Endothelial cell of umbilical vein (primary cell): ENCODE measurements at regions not wholly inside any gene's neighbourhood (a gene's known extent, or its start where the extent isn't known, plus 50 kb on each side); places are given as distances from the start of the nearest gene placed in this dataset.

ENCODE experiments used
- BruUV-seq: library from RNA; stranded (reverse); fragments of 400-500 nt; replicated peaks from 2 replicates; lab custom pipeline; 2021; lab: Mats Ljungman, UMichigan
- CTCF ChIA-PET: fragments of 300-600, 350-600 bp; sonication (Branson Sonifier 250); formaldehyde crosslinking; loops from one replicate; lab custom pipeline; 2021; ENCODE audit warnings: antibody characterized with exemption, inconsistent platforms; lab: Charles Lee
- POLR2A ChIA-PET: fragments of 300-600, 350-600 bp; sonication (Branson Sonifier 250); formaldehyde crosslinking; loops from one replicate; lab custom pipeline; 2021; ENCODE audit warnings: antibody characterized with exemption, inconsistent platforms; lab: Charles Lee
- DNase-seq: peaks from one replicate; pipeline ENCODE4 v3.0.0-alpha.2; 2011; ENCODE audit warnings: low read depth, low spot score
- FAIRE-seq: peaks from 2 replicates; lab custom pipeline; 2011; peaks lifted over from hg19 to GRCh38; lab: Jason Lieb, UNC
- H2AFZ ChIP-seq: 2 replicates; pipeline ENCODE4 v1.6.0; 2012; ENCODE audit warnings: low read depth, low read length, control low read depth, inconsistent platforms
- H3K27ac ChIP-seq: 2 replicates; pipeline ENCODE4 v1.5.1; 2011; ENCODE audit warnings: low read depth, mild to moderate bottlenecking, control low read depth, low read length, moderate library complexity; ENCODE audit not compliant: insufficient read depth
- H3K27me3 ChIP-seq, 2 experiments: 2 replicates each; pipeline versions ENCODE4 v1.6.0 to v1.6.1; 2011; ENCODE audit warnings: low read length in 2 of 2, mixed read lengths in 1 of 2; ENCODE audit not compliant: control insufficient read depth in 2 of 2, insufficient read depth in 2 of 2
- H3K36me3 ChIP-seq, 2 experiments: 2 replicates in 1 of 2; 3 replicates in 1 of 2; pipeline ENCODE4 v1.5.1; 2011; ENCODE audit warnings: low read length in 2 of 2, mild to moderate bottlenecking in 1 of 2, moderate library complexity in 1 of 2; ENCODE audit not compliant: control insufficient read depth in 2 of 2, insufficient read depth in 2 of 2; ENCODE audit errors: extremely low read depth in 1 of 2
- H3K4me1 ChIP-seq: 3 replicates; pipeline ENCODE4 v1.5.1; 2011; ENCODE audit warnings: mild to moderate bottlenecking, low read length; ENCODE audit not compliant: control insufficient read depth, insufficient read depth; ENCODE audit errors: extremely low read depth
- H3K4me2 ChIP-seq: 2 replicates; pipeline ENCODE4 v1.6.1; 2011; ENCODE audit warnings: low read length, control low read depth, mixed read lengths; ENCODE audit not compliant: insufficient read depth
- H3K4me3 ChIP-seq, 3 experiments: fragments of 200-600 bp in 1 of 3; sonication (generic), shearing (Covaris generic) in 1 of 3; replicated peaks in 1 of 3; 2 replicates each; pipeline ENCODE4 v1.5.1; 2011 to 2016; ENCODE audit warnings: control low read depth in 3 of 3, low read length in 3 of 3, mild to moderate bottlenecking in 2 of 3, inconsistent platforms in 1 of 3, low read depth in 1 of 3, moderate library complexity in 1 of 3; ENCODE audit not compliant: insufficient read depth in 1 of 3
- H3K79me2 ChIP-seq: 2 replicates; pipeline ENCODE4 v1.6.0; 2012; ENCODE audit warnings: low read length, inconsistent platforms; ENCODE audit not compliant: control insufficient read depth, insufficient read depth
- H3K9ac ChIP-seq: replicated peaks from 2 replicates; pipeline ENCODE3; 2011; ENCODE audit warnings: low read length, control low read depth; ENCODE audit not compliant: insufficient read depth; ENCODE audit errors: extremely low read depth
- H3K9me1 ChIP-seq: replicated peaks from 3 replicates; pipeline ENCODE4 v1.6.0; 2011; ENCODE audit warnings: mild to moderate bottlenecking, low read length; ENCODE audit not compliant: control insufficient read depth, insufficient read depth; ENCODE audit errors: extremely low read depth
- H3K9me3 ChIP-seq: replicated peaks from 2 replicates; pipeline ENCODE4 v1.5.1; 2012; ENCODE audit warnings: low read length, inconsistent platforms; ENCODE audit not compliant: control insufficient read depth, insufficient read depth
- H4K20me1 ChIP-seq: replicated peaks from 2 replicates; pipeline ENCODE3; 2011; ENCODE audit warnings: mild to moderate bottlenecking, low read length; ENCODE audit not compliant: control insufficient read depth, insufficient read depth; ENCODE audit errors: extremely low read depth
- EZH2 ChIP-seq: IDR thresholded peaks from 2 replicates; pipeline ENCODE4 v1.6.1; 2012; ENCODE audit warnings: borderline replicate concordance, low read depth, mild to moderate bottlenecking, moderate library complexity, low read length, inconsistent platforms; ENCODE audit not compliant: severe bottlenecking
- FOS ChIP-seq: IDR thresholded peaks from 2 replicates; pipeline ENCODE4 v1.6.1; 2011; ENCODE audit warnings: mild to moderate bottlenecking, low read length, moderate library complexity, borderline replicate concordance; ENCODE audit not compliant: insufficient read depth
- GATA2 ChIP-seq: IDR thresholded peaks from 2 replicates; pipeline ENCODE4 v1.7.0; 2011; ENCODE audit warnings: low read depth, mild to moderate bottlenecking, moderate library complexity, mixed read lengths, low read length; ENCODE audit not compliant: insufficient read length, insufficient read depth
- JUN ChIP-seq: IDR thresholded peaks from 2 replicates; pipeline ENCODE4 v1.6.1; 2011; ENCODE audit warnings: borderline replicate concordance, low read depth; ENCODE audit not compliant: insufficient read length, insufficient read depth
- MYC ChIP-seq: IDR thresholded peaks from one replicate; pipeline ENCODE4 v1.6.1; 2011; ENCODE audit warnings: mild to moderate bottlenecking, low read depth, low read length
- POLR2A ChIP-seq: IDR thresholded peaks from 2 replicates; pipeline ENCODE4 v1.6.1; 2012; ENCODE audit warnings: low read depth, mild to moderate bottlenecking, control low read depth, low read length
- POLR2AphosphoS5 ChIP-seq: IDR thresholded peaks from 2 replicates; pipeline ENCODE4 v1.6.1; 2012; ENCODE audit warnings: low read depth, mild to moderate bottlenecking, control low read depth, low read length, moderate library complexity; ENCODE audit not compliant: insufficient read depth
- dilution Hi-C: fragments of 300-500 bp; cut with MboI; formaldehyde crosslinking; loops from one replicate; pipeline ENCODE4 v1.15.0; 2019; ENCODE audit warnings: low sequenced_read_pairs; ENCODE audit not compliant: extremely low pct_ligation_motif_present
- intact Hi-C: fragments of 100-400 bp; cut with micrococcal nuclease; formaldehyde crosslinking; loops from one replicate; pipeline ENCODE4 v1.10.0; 2022
- TF ChIP-seq, protein P1 (sequence below): IDR thresholded peaks from 2 replicates; pipeline ENCODE4 v1.6.1; 2011; ENCODE audit not compliant: insufficient read depth, insufficient read length
- TF ChIP-seq, protein P2 (sequence below), 2 donors: IDR thresholded peaks; 1 replicate in 1 of 2; 2 replicates in 1 of 2; pipeline ENCODE4 v1.5.1; 2011; ENCODE audit warnings: low read length in 2 of 2, mild to moderate bottlenecking in 2 of 2, moderate library complexity in 2 of 2, control low read depth in 1 of 2, inconsistent platforms in 1 of 2, low read depth in 1 of 2; ENCODE audit not compliant: insufficient read depth in 1 of 2; ENCODE audit errors: extremely low read depth in 1 of 2

DNA sequence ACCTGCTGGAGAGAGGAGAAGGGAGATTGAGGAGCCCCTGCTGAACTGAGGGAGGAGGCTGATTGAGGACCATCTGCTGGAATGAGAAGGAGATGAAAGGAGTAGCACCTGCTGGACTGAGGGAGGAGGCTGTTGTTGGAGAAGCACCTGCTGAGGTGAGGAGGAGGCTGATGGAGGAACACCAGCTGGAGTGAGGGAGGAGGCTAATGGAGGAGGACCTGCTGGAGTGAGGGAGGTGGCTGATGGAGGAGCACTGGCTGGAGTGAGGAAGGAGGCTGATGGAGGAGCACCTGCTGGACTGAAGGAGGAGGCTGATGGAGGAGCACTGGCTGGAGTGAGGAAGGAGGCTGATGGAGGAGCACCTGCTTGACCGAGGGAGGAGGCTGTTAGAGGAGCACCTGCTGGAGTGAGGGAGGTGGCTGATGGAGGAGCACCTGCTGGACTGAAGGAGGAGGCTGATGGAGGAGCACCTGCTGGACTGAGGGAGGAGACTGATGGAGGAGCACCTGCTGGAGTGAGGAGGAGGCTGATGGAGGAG, 409.2 kb upstream of the MYT1L start:
- H3K9me3 ChIP-seq: peaks cover 8% of the 10 kb centered on the region
- no peaks in the 10 kb centered on the region for H4K20me1 ChIP-seq
- no peak overlapping the region for H3K4me2 ChIP-seq
- H3K27ac ChIP-seq: no peak overlapping the region
- BruUV-seq: no TSS peak
- dilution Hi-C loops (no loop called here), intact Hi-C loops (no loop called here)
- no peaks in the 10 kb centered on the region for H3K36me3 ChIP-seq
- H3K4me1 ChIP-seq: no peaks in the 10 kb centered on the region
- no peak overlapping the region for H3K9ac ChIP-seq
- no peak for DNase-seq
- no peaks in the 10 kb centered on the region for H3K79me2 ChIP-seq
- CTCF ChIA-PET: no interaction called here
- H3K4me3 ChIP-seq: no peak overlapping the region
- FAIRE-seq: no peak
- POLR2A ChIA-PET: no interaction called here
- TF ChIP-seq MYC: no peak
- no peak for TF ChIP-seq GATA2
- TF ChIP-seq FOS: no peak
- TF ChIP-seq, protein P1, sequence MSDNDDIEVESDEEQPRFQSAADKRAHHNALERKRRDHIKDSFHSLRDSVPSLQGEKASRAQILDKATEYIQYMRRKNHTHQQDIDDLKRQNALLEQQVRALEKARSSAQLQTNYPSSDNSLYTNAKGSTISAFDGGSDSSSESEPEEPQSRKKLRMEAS: no peak
- TF ChIP-seq POLR2AphosphoS5: no peak
- TF ChIP-seq, protein P2, sequence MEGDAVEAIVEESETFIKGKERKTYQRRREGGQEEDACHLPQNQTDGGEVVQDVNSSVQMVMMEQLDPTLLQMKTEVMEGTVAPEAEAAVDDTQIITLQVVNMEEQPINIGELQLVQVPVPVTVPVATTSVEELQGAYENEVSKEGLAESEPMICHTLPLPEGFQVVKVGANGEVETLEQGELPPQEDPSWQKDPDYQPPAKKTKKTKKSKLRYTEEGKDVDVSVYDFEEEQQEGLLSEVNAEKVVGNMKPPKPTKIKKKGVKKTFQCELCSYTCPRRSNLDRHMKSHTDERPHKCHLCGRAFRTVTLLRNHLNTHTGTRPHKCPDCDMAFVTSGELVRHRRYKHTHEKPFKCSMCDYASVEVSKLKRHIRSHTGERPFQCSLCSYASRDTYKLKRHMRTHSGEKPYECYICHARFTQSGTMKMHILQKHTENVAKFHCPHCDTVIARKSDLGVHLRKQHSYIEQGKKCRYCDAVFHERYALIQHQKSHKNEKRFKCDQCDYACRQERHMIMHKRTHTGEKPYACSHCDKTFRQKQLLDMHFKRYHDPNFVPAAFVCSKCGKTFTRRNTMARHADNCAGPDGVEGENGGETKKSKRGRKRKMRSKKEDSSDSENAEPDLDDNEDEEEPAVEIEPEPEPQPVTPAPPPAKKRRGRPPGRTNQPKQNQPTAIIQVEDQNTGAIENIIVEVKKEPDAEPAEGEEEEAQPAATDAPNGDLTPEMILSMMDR (IDR thresholded peaks at IDR 0.05; ENCODE audit: extremely low read depth in 1 of 2, insufficient read depth in 1 of 2, low read depth in 1 of 2, low read length in 2 of 2): no peak
- TF ChIP-seq EZH2: no peak
- TF ChIP-seq JUN: no peak
- TF ChIP-seq POLR2A: no peak
- H2AFZ ChIP-seq: no peak overlapping the region
- no peaks in the 10 kb centered on the region for H3K9me1 ChIP-seq
- H3K27me3 ChIP-seq: no peaks in the 10 kb centered on the region
